ENCODE measurements at regions not wholly inside any gene's neighbourhood (a gene's known extent, or its start where the extent isn't known, plus 50 kb on each side); places are given as distances from the start of the nearest gene placed in this dataset.

DNA sequence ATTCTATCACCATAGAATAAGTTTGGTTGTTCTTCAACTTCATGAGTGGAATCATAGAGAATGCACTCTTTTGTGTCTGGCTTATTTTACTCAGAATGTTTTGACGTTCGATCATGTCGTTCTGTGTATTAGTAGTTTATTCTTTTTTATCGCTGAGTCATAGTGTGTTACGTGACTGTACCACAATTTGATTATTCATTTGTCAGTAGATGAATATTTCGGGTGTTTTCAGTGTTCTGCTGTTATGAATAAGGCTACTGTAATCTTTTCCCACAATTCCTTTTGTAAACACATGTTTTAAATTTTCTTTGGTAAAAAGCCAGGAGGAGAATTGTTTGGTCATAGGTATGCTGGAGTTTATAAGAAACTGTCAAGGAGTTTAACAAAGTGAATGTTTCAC is 279.9 kb upstream of the B3GAT1 start:
- H3K9me3 ChIP-seq (ENCODE audit: low read length) = no peaks in the 10 kb centered on the region
- no peak overlapping the region for H3K4me2 ChIP-seq (ENCODE audit: low read depth, low read length)
- WGBS (ENCODE audit: low lambda C conversion rate) = 37% methylated on average over 6 of the region's 6 CpGs
- TF ChIP-seq KIAA2018 (CRISPR knock-in tag; IDR thresholded peaks at IDR 0.05; ENCODE audit: borderline replicate concordance) (no peak), FOXC1 (CRISPR knock-in tag; IDR thresholded peaks at IDR 0.05; ENCODE audit: borderline replicate concordance) (no peak), NFE2L2 (IDR thresholded peaks at IDR 0.05; ENCODE audit: low read length) (peak; percentile 80), SNRNP70 (IDR thresholded peaks at IDR 0.05; ENCODE audit: low read depth, low read length) (no peak), HCFC1 (IDR thresholded peaks at IDR 0.05; ENCODE audit: low read depth, low read length) (no peak), ESRRA (CRISPR knock-in tag; IDR thresholded peaks at IDR 0.05; ENCODE audit: low read depth) (no peak)
- no peak overlapping the region for H3K4me3 ChIP-seq (replicated peaks in 1 of 3; ENCODE audit: insufficient read depth in 1 of 3, low read depth in 2 of 3, low read length in 3 of 3)
- intact Hi-C loops (cut with micrococcal nuclease; ENCODE audit: unreplicated experiment) (no loop called here), in situ Hi-C loops (cut with HindIII; ENCODE audit: extremely low pct_ligation_motif_present, low pct_unique_long_range_greater_than_20kb) (no loop called here)
- no peaks in the 10 kb centered on the region for H3K4me1 ChIP-seq (ENCODE audit: insufficient read depth, low read length)
- no TSS peak for BruUV-seq (replicated peaks)
- DNase-seq (ENCODE audit: low spot score) (no peak), FAIRE-seq (no peak), ATAC-seq (no peak)
- no peak overlapping the region for H2AFZ ChIP-seq (ENCODE audit: low read length)
- no peak overlapping the region for H3K27ac ChIP-seq (ENCODE audit: extremely low read length, insufficient read depth, low read length)
- H3K79me2 ChIP-seq (ENCODE audit: insufficient read depth, low read length) = no peaks in the 10 kb centered on the region
- POLR2A ChIA-PET = no interaction called here
- CTCF ChIA-PET (ENCODE audit: low intra/inter-chr PET ratio, low total read pairs) = no interaction called here
- peaks cover 0 to 20% of the 10 kb centered on the region in 2 experiments; a peak in 2 of 5 replicates for H3K27me3 ChIP-seq (ENCODE audit: control insufficient read depth in 1 of 2, insufficient read depth in 2 of 2, low read length in 2 of 2)
- no peaks in the 10 kb centered on the region for H3K36me3 ChIP-seq (replicated peaks in 1 of 2; ENCODE audit: control insufficient read depth in 1 of 2, insufficient read depth in 2 of 2, low read length in 2 of 2)
- H4K20me1 ChIP-seq (ENCODE audit: insufficient read depth, low read length) = no peaks in the 10 kb centered on the region
- H3K9ac ChIP-seq (ENCODE audit: insufficient read depth, low read depth, low read length) = no peak overlapping the region
